Ovary (tissue), 7 donors: ENCODE measurements at regions not wholly inside any gene's neighbourhood (a gene's known extent, or its start where the extent isn't known, plus 50 kb on each side); places are given as distances from the start of the nearest gene placed in this dataset.

Experiments used
- DNase-seq, 5 donors: peaks; one replicate each; pipeline ENCODE4 v3.0.0-alpha.2; 2019 to 2020
- H3K27ac ChIP-seq, 2 donors: fragments of 200-600 bp; one replicate each; pipeline versions ENCODE4 v1.5.1 to v1.8.0; 2019 to 2022
- H3K27me3 ChIP-seq: fragments of 200-600 bp; one replicate; pipeline ENCODE4 v1.8.0; 2022
- H3K36me3 ChIP-seq: fragments of 200-600 bp; sonication (generic); one replicate; pipeline ENCODE4 v1.5.1; 2019
- H3K4me1 ChIP-seq: one replicate; pipeline ENCODE4 v1.8.1; 2013; ENCODE audit warnings: mild to moderate bottlenecking, moderate library complexity; ENCODE audit not compliant: insufficient read depth
- H3K4me3 ChIP-seq: fragments of 200-600 bp; sonication (generic); one replicate; pipeline ENCODE4 v1.5.1; 2017
- H3K9me3 ChIP-seq, 2 donors: fragments of 200-600 bp in 1 of 2; sonication (generic) in 1 of 2; one replicate each; pipeline versions ENCODE4 v1.5.1 to v1.8.1; 2013 to 2019; ENCODE audit warnings: mild to moderate bottlenecking in 1 of 2, moderate library complexity in 1 of 2
- CTCF ChIP-seq, 3 donors: fragments of 450-650 bp in 2 of 3; fragments of 200-600 bp in 1 of 3; IDR thresholded peaks; one replicate each; pipeline versions ENCODE4 v1.5.1 to v1.8.0; 2016 to 2022; ENCODE audit warnings: antibody characterized with exemption in 3 of 3, mild to moderate bottlenecking in 1 of 3
- EP300 ChIP-seq: sonication (generic); formaldehyde crosslinking; IDR thresholded peaks from one replicate; pipeline ENCODE4 v1.6.1; 2017; ENCODE audit warnings: antibody characterized with exemption
- POLR2A ChIP-seq: fragments of 450-650 bp; IDR thresholded peaks from one replicate; pipeline ENCODE4 v1.6.1; 2017; ENCODE audit warnings: antibody characterized with exemption, mild to moderate bottlenecking, moderate library complexity
- WGBS, 3 donors: extraction: QIAGEN DNeasy Blood & Tissue Kit in 1 of 3; methylation state at CpG; one replicate each; pipeline versions ENCODE4 v1.1.5 to v1.1.7; 2013 to 2017; 5-methylcytosine and 5-hydroxymethylcytosine counted together
- intact Hi-C, 4 donors: fragments of 100-400 bp; cut with DNase I; formaldehyde crosslinking; loops; one replicate each; pipeline versions ENCODE4 v1.11.0 to v1.15.1; 2022 to 2023
- donor health status: DM: no; HTN: no; CAD: no; lungs with moderate emphysema.
- donor health status: DM: no; HTN: no; CAD: no.
- donor health status: Bipolar disorder and iron deficiency.
- donor health status: DM: no; HTN: no; CAD: no.
- donor health status: DM: yes; HTN: yes; CAD: no.

DNA sequence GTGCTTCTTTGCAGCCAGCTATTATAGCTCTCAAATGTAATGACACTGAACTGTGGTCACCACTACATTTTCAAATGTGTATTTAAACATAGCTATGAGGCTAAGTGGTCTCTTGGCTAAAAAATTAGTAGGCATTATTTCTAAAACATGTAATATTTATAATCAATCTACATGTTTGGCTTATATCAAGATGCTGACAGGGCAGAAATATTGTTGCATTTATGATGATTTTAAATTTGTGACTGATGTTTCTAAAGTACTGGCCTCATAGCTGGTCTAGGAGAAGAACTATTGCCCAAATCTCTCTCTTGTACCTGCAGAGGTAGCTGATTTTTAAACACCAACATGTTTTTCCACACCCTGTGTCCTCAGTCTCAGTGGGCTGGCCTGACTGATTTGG, 298.2 kb downstream of the PAX1 start:
- intact Hi-C loops = no loop called here
- Histone ChIP-seq H3K9me3 (no peaks in the 10 kb centered on the region), H3K27ac (no peak overlapping the region), H3K4me1 (no peaks in the 10 kb centered on the region), H3K27me3 (no peaks in the 10 kb centered on the region), H3K4me3 (no peak overlapping the region), H3K36me3 (no peaks in the 10 kb centered on the region)
- no peak for DNase-seq
- no peak for TF ChIP-seq CTCF (IDR thresholded peaks at IDR 0.05)
- no peak for TF ChIP-seq POLR2A
- no peak for TF ChIP-seq EP300

DNA sequence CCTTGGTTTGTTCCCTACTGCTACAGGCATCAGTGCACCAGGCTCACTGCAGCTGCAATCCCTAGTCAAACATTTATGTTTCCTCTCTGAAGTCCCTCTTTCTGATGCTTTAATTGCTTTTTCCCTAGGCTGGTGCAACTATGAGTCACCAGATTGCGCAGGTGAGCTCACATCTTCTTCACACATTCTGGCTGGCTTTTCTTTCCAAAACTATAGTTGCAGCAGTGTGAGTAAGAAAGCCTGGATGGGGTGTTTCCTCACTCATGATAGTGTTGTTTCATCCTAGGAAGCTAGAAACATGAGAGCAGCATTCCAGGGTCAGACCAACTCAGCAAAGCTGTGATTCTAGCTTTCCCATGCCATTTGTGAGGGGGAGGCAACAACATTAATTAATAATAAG, 296.4 kb downstream of the PAX1 start:
- TF ChIP-seq POLR2A (no peak), EP300 (no peak), CTCF (IDR thresholded peaks at IDR 0.05) (no peak)
- Histone ChIP-seq H3K4me3 (no peak overlapping the region), H3K4me1 (no peaks in the 10 kb centered on the region), H3K36me3 (no peaks in the 10 kb centered on the region), H3K27ac (no peak overlapping the region), H3K9me3 (no peaks in the 10 kb centered on the region), H3K27me3 (no peaks in the 10 kb centered on the region)
- no peak for DNase-seq
- 62 to 75% (median 70%) methylated on average over 1 of the region's 1 CpG for WGBS, 3 donors
- intact Hi-C loops = no loop called here

DNA sequence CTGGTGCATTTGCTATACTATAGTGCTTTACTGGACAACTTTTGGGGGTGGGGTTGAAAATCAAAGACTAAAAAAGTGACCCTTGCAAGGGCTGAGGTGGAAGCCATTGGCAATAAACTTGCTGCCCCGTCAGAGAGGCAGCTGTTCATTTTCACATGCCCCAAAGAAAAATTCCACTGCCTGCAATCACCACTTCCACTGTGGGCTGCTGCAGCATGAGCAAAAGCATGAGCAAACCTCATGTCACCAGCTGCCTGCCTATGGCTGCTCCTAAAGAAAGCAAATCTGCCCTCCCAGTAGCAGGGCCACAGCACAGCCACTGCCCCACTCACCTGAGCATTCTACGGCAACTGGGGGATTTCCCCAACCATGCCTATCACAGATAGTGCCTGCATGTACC, 290.0 kb downstream of the PAX1 start:
- intact Hi-C loops = no loop called here
- Histone ChIP-seq H3K9me3 (no peaks in the 10 kb centered on the region), H3K27ac (no peak overlapping the region), H3K4me3 (no peak overlapping the region), H3K27me3 (no peaks in the 10 kb centered on the region), H3K4me1 (no peaks in the 10 kb centered on the region), H3K36me3 (no peaks in the 10 kb centered on the region)
- TF ChIP-seq EP300 (no peak), CTCF (IDR thresholded peaks at IDR 0.05) (no peak), POLR2A (no peak)
- DNase-seq = no peak
- WGBS, 3 donors = 54 to 78% (median 58%) methylated on average over 2 of the region's 2 CpGs

- no peak for DNase-seq
- H3K27ac ChIP-seq = no peak overlapping the region
Observed at GRCh38 chr20:21994203-21994602, 288.7 kb downstream of the PAX1 start.

More at GRCh38 chr20:21994203-21994602, 288.7 kb downstream of the PAX1 start:
- 80 to 88% (median 83%) methylated on average over 2 of the region's 2 CpGs for WGBS, 3 donors
- Histone ChIP-seq H3K4me3 (no peak overlapping the region), H3K4me1 (no peaks in the 10 kb centered on the region), H3K27me3 (no peaks in the 10 kb centered on the region), H3K36me3 (no peaks in the 10 kb centered on the region), H3K9me3 (no peaks in the 10 kb centered on the region)
- TF ChIP-seq EP300 (no peak), POLR2A (no peak), CTCF (IDR thresholded peaks at IDR 0.05) (no peak)
- intact Hi-C loops = no loop called here
